Stomach smooth muscle (tissue), 2 donors: ENCODE measurements at regions not wholly inside any gene's neighbourhood (a gene's known extent, or its start where the extent isn't known, plus 50 kb on each side); places are given as distances from the start of the nearest gene placed in this dataset.

ENCODE experiments used
- H3K27ac ChIP-seq: one replicate; pipeline ENCODE4 v1.7.0; 2013; ENCODE audit warnings: mild to moderate bottlenecking, low read length, inconsistent platforms
- H3K27me3 ChIP-seq, 2 donors: one replicate each; pipeline ENCODE4 v1.7.0; 2013; ENCODE audit warnings: low read length in 2 of 2; ENCODE audit not compliant: insufficient read depth in 2 of 2, control insufficient read depth in 1 of 2
- H3K36me3 ChIP-seq, 2 donors: one replicate each; pipeline ENCODE4 v1.7.0; 2013; ENCODE audit warnings: low read length in 2 of 2; ENCODE audit not compliant: control insufficient read depth in 2 of 2, insufficient read depth in 2 of 2
- H3K4me1 ChIP-seq: one replicate; pipeline ENCODE4 v1.7.0; 2013; ENCODE audit warnings: low read length; ENCODE audit not compliant: control insufficient read depth, insufficient read depth
- H3K4me3 ChIP-seq, 2 donors: one replicate each; pipeline ENCODE4 v1.7.0; 2013; ENCODE audit warnings: low read length in 2 of 2
- H3K9ac ChIP-seq, 2 donors: one replicate each; pipeline ENCODE4 v1.7.0; 2013; ENCODE audit warnings: low read length in 2 of 2, mild to moderate bottlenecking in 1 of 2
- H3K9me3 ChIP-seq, 2 donors: one replicate each; pipeline ENCODE4 v1.7.0; 2013; ENCODE audit warnings: low read length in 2 of 2; ENCODE audit not compliant: control insufficient read depth in 2 of 2
- donor health status: healthy.
- donor health status: Pancreatic carcinoma.

DNA sequence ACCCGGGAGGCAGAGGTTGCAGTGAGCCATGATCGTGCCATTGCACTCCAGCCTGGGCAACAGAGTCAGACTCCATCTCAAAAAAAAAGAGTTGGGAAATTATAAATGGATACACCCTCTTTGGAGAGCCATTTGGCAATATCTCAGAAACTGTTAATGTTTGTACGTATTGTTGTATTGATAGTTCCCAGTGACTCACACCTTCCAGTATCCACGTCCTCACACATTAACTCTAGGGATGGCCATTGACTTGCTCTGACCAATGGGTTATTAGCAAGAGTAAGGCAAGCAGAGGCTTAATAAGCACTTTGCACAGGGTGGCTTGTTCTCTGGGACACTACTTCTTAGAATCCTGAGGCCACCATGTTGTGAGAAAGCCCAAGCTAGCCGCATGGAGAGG lies 107.6 kb upstream of the LHX1 start:
- H3K9me3 ChIP-seq: no peaks in the 10 kb centered on the region
- no peaks in the 10 kb centered on the region for H3K4me1 ChIP-seq
- H3K9ac ChIP-seq: no peak overlapping the region
- no peak overlapping the region for H3K27ac ChIP-seq
- H3K36me3 ChIP-seq: no peaks in the 10 kb centered on the region
- H3K27me3 ChIP-seq: peaks cover 15 to 17% of the 10 kb centered on the region in 2 donors
- no peak overlapping the region for H3K4me3 ChIP-seq

DNA sequence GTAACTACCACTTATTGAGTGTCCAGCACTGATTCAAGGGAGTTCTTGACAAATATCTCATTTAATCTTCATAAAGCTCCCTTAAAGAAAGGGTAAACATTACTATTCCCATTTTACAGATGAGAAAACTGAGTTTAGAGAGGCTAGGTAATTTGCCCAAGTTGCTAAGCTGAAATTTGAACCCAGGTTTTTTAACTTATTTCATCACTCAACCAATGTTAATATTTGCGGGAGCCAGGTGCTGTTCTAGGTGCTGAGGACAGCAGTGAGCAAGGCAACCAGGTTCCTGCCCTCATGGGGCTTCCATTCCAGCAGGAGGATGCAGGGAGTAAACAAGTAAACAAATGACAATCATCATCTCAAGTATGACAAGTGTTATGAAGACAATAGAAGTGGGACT lies 104.0 kb upstream of the LHX1 start:
- no peak overlapping the region for H3K27ac ChIP-seq
- no peak overlapping the region for H3K9ac ChIP-seq
- no peaks in the 10 kb centered on the region for H3K4me1 ChIP-seq
- H3K36me3 ChIP-seq: no peaks in the 10 kb centered on the region
- peaks cover 0 to 2% of the 10 kb centered on the region in 2 donors for H3K27me3 ChIP-seq
- no peak overlapping the region for H3K4me3 ChIP-seq
- H3K9me3 ChIP-seq: peaks cover 0 to 2% of the 10 kb centered on the region in 2 donors

DNA sequence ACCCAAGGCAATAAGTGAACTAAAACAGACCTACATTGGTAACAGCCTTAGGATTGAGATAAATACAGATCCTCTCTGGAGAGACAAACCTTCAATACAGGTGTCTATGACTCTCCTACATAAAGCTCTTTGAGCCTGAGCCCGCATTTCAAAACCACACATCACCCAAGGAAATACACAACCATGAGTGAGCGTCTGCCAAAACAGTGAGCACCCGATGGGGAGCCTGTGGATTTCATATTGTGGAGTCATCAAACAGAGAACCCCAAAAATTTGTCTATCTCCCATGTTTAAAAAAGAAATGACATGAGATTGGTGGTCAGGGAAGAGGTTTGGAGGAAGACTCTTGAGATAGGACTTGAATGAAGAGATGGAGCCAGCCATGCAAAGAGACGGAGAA lies 102.2 kb upstream of the LHX1 start:
- no peaks in the 10 kb centered on the region for H3K36me3 ChIP-seq
- no peaks in the 10 kb centered on the region for H3K4me1 ChIP-seq
- H3K9ac ChIP-seq: no peak overlapping the region
- H3K27me3 ChIP-seq: peaks cover under 1 to 2% of the 10 kb centered on the region in 2 donors
- no peak overlapping the region for H3K4me3 ChIP-seq
- H3K27ac ChIP-seq: no peak overlapping the region
- peaks cover 0 to 2% of the 10 kb centered on the region in 2 donors for H3K9me3 ChIP-seq

DNA sequence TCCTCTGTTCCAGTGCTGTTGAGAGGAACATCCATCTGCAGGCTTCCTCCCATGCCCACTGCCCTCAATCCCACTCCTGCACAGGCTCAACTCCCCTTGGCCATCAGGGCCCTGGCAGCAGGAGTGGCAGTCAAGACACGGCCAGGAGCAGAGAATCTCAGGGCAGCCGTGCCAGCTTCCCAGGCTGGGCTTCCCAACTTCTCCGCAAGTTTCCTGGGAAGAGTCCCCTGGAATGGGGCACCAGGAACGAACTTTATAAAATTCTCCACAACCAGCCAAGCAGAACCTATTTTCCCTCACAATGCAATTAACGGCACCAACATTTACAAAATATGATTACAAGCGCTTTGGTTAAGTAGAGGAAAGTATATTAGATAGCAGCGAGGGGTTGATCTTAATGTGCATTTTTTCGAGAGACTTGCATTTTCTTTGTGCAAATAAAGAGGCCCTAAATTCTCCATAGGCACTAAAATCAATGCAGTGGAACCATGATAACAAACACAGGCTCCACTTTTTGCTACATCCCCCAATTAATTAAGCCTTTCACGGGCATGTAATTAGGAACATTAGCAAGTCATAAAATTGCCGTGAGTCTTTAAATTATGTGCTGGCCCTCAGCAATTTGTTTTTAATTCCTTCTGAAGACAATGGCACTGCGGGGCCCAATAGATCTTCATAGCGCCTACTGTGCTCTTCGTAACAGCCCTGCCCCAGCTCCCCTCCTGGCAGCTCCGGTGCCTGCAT lies 99.9 kb upstream of the LHX1 start:
- Histone ChIP-seq H3K27ac (no peak overlapping the region), H3K9me3 (peaks cover 7 to 10% of the 10 kb centered on the region in 2 donors), H3K4me1 (no peaks in the 10 kb centered on the region), H3K36me3 (no peaks in the 10 kb centered on the region), H3K9ac (no peak overlapping the region), H3K4me3 (no peak overlapping the region), H3K27me3 (peaks cover 6 to 8% of the 10 kb centered on the region in 2 donors)

DNA sequence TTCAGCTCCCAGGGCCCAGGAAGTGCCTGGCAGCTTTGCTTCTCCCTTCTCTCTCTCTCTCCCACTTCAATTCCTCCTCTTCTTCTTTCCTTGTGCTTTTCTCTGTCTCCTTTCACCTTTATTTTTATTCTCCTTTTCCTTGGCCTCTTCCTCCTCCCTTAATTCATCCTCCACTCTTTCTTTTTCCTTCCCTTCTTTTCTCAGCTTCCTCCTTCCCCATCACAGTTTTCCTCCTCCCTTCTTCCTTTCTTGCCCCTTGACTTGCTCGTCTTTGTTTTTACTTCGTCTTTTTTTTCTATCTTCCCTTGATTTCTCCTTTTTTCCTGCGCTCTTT lies 99.4 kb upstream of the LHX1 start:
- Histone ChIP-seq H3K4me3 (no peak overlapping the region), H3K4me1 (no peaks in the 10 kb centered on the region), H3K9me3 (peaks cover 7 to 10% of the 10 kb centered on the region in 2 donors), H3K9ac (no peak overlapping the region), H3K36me3 (no peaks in the 10 kb centered on the region), H3K27me3 (peaks cover 7 to 11% of the 10 kb centered on the region in 2 donors), H3K27ac (no peak overlapping the region)

DNA sequence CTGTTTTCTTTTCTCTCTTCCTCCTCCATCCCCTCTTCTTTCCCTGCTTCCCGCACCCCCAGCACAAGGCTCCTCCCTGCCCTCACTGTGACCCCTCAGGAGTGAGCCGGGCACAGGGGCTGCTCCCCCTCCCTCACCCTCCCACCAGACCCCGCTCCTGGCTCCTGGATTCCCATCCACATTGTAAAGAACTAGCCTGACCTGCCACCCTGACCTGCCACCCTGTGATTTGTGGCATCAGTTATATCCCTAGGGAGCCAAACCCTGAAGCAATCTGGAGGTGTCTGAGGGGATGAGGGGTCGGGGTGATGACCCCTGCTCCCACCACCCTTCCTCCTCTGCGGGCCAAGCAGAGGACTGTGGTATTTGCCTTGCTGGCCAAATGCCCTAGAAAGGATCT lies 98.0 kb upstream of the LHX1 start:
- H3K36me3 ChIP-seq: no peaks in the 10 kb centered on the region
- no peak overlapping the region for H3K9ac ChIP-seq

DNA sequence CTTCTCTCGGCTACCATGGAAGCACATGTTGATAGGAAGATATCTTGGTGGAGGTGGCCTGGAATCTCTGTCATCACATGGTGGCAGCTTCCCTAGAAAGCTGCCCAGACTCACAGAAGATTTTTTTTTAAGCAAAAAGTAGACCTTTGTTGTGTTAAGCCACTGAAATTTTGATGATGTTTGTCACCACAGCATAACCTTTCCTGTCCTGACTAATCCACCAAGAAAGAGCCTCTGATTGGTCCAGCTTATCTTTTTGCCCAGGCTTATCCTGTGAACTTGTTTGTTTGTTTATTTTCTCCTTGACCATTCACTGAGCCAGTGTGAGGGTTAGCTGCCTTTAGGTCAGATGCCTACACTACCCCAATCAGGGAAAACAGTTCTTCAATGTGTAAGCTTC lies 96.5 kb upstream of the LHX1 start:
- H3K27me3 ChIP-seq: peaks cover 15 to 23% of the 10 kb centered on the region in 2 donors
- no peak overlapping the region for H3K27ac ChIP-seq
- no peaks in the 10 kb centered on the region for H3K4me1 ChIP-seq
- H3K9ac ChIP-seq: no peak overlapping the region
- H3K9me3 ChIP-seq: peaks cover 7 to 10% of the 10 kb centered on the region in 2 donors
- H3K36me3 ChIP-seq: no peaks in the 10 kb centered on the region
- no peak overlapping the region for H3K4me3 ChIP-seq

More for the DNA sequence above, 98.0 kb upstream of the LHX1 start:
- H3K4me1 ChIP-seq: no peaks in the 10 kb centered on the region
- peaks cover 12 to 18% of the 10 kb centered on the region in 2 donors for H3K27me3 ChIP-seq
- no peak overlapping the region for H3K4me3 ChIP-seq
- peaks cover 7 to 10% of the 10 kb centered on the region in 2 donors for H3K9me3 ChIP-seq
- H3K27ac ChIP-seq: no peak overlapping the region

DNA sequence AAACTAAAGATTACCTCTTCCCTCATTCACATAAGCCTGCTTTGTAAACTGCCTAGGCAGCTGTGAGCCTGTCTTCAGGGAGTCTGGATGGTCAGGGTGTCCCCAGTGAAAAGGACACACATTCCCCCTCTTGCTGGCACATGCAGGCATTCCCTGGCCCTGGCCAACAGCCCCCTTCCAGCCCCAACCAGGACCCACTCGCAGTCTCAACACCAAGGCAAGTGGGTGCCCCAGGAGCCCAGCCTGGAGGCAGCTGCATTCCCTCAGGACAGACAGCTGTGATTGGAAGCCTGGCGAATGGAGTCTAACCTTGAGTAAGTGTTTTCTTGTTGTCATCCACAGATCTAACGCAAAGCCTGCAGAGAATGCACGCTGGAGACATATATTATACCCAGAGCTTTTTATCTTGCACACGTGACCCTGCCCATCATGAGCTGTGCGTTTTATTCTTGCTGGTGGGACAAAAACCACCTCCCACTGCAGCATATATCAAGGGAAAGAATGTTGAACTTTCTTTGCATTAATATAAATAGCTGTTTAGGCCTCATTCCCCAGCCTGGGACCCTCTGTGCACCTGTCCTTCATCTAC lies 95.0 kb upstream of the LHX1 start:
- Histone ChIP-seq H3K27me3 (peaks cover 19 to 32% of the 10 kb centered on the region in 2 donors), H3K27ac (no peak overlapping the region), H3K36me3 (no peaks in the 10 kb centered on the region), H3K9me3 (peaks cover 5 to 10% of the 10 kb centered on the region in 2 donors), H3K4me1 (no peaks in the 10 kb centered on the region), H3K9ac (no peak overlapping the region), H3K4me3 (no peak overlapping the region)

DNA sequence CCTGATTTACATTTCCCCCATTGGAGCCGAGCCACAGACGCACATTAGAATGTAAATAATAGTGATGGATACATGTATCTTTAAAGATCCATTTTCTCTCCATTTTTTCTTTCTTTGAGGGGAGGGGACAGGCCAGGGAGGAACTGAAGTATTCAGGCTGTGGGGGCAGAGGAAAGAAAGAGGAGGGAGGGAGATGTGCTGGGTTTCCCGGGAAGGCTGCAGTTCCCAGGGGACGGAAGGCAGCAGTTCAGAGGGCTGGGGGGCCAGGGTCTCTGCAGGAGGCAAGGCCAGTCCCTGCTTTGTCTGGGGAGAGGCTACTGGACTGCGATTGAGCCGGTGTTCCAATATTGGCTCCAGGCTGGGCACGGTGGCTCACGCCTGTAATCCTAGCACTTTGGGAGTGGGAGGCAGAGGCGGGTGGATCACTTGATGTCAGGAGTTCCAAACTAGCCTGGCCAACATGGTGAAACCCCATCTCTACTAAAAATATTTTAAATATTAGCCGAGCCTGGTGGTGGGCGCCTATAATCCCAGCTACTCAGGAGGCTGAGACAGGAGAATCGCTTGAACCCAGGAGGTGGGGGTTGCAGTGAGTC lies 94.2 kb upstream of the LHX1 start:
- no peaks in the 10 kb centered on the region for H3K36me3 ChIP-seq
- peaks cover 5 to 10% of the 10 kb centered on the region in 2 donors for H3K9me3 ChIP-seq
- no peak overlapping the region for H3K4me3 ChIP-seq
- H3K27me3 ChIP-seq: peaks cover 19 to 33% of the 10 kb centered on the region in 2 donors
- H3K27ac ChIP-seq: no peak overlapping the region
- no peak overlapping the region for H3K9ac ChIP-seq
- H3K4me1 ChIP-seq: no peaks in the 10 kb centered on the region

DNA sequence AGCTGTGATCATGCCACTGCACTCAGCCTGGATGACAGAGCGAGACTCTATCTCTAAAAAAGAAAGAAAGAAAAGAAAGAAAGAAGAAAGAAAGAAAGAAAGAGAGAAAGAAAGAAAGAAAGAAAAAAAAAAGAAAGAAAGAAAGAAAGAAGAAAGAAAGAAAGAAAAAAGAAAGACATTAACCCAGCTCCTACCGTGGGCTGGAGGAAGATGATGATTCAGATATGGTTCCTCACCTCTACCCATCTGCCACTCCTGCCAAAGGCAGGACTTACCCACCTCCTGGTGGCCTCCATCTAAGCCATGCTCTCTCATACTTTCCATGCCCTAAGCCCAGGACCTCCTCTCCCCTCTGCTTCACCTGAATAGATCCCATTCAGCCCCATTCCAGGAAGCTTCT lies 93.3 kb upstream of the LHX1 start:
- peaks cover 5 to 10% of the 10 kb centered on the region in 2 donors for H3K9me3 ChIP-seq
- H3K27me3 ChIP-seq: peaks cover 19 to 36% of the 10 kb centered on the region in 2 donors
- H3K36me3 ChIP-seq: no peaks in the 10 kb centered on the region
- H3K4me3 ChIP-seq: no peak overlapping the region
- no peak overlapping the region for H3K9ac ChIP-seq
- no peak overlapping the region for H3K27ac ChIP-seq
- no peaks in the 10 kb centered on the region for H3K4me1 ChIP-seq

DNA sequence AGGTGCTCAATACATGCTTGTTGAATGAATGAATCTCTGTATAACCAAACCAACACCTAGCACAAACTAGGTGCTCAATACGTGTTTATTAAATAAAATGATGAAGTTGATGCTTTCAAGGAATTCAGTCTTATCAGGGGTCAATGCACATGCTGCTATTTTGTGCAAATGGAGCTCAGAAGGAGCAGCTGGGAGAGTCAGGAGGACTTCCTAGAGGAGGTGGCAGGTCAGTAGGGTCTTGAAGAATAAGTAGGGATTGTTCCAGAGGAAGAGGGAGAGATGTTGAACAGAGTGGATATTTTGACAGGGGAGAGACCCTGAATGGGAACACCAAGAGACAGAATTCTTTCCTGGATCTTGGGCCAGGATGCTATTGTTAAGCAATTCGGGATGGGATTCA lies 92.7 kb upstream of the LHX1 start:
- Histone ChIP-seq H3K27me3 (peaks cover 19 to 36% of the 10 kb centered on the region in 2 donors), H3K9ac (no peak overlapping the region), H3K9me3 (peaks cover 5 to 10% of the 10 kb centered on the region in 2 donors), H3K4me1 (no peaks in the 10 kb centered on the region), H3K27ac (no peak overlapping the region), H3K4me3 (no peak overlapping the region), H3K36me3 (no peaks in the 10 kb centered on the region)
